Prostate gland (tissue), 2 donors: ENCODE measurements at regions not wholly inside any gene's neighbourhood (a gene's known extent, or its start where the extent isn't known, plus 50 kb on each side); places are given as distances from the start of the nearest gene placed in this dataset.
"Not testable (repeated sequence)": the region's sequence is repeated elsewhere in the genome, so short reads cannot be mapped to it uniquely, and the experiment has no call there.

ENCODE experiments used
- POLR2A ChIP-seq: fragments of 450-650 bp; IDR thresholded peaks from one replicate; pipeline ENCODE4 v1.6.1; 2016; ENCODE audit warnings: antibody characterized with exemption, mild to moderate bottlenecking
- POLR2AphosphoS5 ChIP-seq: sonication (generic); formaldehyde crosslinking; IDR thresholded peaks from one replicate; pipeline ENCODE4 v1.6.1; 2017; ENCODE audit warnings: antibody characterized with exemption
- TF ChIP-seq, protein P1 (sequence below), 4 experiments: fragments of 200-600 bp in 2 of 4; fragments of 450-650 bp in 2 of 4; sonication (generic) in 2 of 4; IDR thresholded peaks; 1 replicate in 3 of 4; 2 replicates in 1 of 4; pipeline ENCODE4 v1.5.1; 2016 to 2019; ENCODE audit warnings: antibody characterized with exemption in 4 of 4, mild to moderate bottlenecking in 2 of 4, moderate library complexity in 2 of 4

DNA sequence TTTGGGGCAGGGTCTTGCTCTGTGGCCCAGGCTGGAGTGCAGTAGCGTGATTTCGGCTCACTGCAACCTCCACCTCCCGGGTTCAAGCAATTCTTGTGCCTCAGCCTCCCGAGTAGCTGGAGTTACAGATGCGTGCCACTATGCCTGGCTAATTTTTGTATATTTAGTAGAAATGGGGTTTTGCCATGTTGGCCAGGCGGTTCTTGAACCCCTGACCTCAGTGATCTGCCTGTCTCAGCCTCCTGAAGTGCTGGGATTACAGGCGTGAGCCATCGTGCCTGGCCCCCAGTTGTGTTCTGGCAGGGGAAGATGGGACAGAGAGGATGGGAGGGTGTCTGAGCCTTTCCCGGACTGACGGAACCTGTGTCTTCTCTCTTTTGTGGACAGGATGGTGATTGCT, 111.3 kb upstream of the SERF1B start:
- not testable (repeated sequence) for TF ChIP-seq POLR2AphosphoS5, POLR2A
- TF ChIP-seq, protein P1, sequence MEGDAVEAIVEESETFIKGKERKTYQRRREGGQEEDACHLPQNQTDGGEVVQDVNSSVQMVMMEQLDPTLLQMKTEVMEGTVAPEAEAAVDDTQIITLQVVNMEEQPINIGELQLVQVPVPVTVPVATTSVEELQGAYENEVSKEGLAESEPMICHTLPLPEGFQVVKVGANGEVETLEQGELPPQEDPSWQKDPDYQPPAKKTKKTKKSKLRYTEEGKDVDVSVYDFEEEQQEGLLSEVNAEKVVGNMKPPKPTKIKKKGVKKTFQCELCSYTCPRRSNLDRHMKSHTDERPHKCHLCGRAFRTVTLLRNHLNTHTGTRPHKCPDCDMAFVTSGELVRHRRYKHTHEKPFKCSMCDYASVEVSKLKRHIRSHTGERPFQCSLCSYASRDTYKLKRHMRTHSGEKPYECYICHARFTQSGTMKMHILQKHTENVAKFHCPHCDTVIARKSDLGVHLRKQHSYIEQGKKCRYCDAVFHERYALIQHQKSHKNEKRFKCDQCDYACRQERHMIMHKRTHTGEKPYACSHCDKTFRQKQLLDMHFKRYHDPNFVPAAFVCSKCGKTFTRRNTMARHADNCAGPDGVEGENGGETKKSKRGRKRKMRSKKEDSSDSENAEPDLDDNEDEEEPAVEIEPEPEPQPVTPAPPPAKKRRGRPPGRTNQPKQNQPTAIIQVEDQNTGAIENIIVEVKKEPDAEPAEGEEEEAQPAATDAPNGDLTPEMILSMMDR (IDR thresholded peaks at IDR 0.05), result not testable (repeated sequence)
